ENCODE measurements at regions not wholly inside any gene's neighbourhood (a gene's known extent, or its start where the extent isn't known, plus 50 kb on each side); places are given as distances from the start of the nearest gene placed in this dataset.

DNA sequence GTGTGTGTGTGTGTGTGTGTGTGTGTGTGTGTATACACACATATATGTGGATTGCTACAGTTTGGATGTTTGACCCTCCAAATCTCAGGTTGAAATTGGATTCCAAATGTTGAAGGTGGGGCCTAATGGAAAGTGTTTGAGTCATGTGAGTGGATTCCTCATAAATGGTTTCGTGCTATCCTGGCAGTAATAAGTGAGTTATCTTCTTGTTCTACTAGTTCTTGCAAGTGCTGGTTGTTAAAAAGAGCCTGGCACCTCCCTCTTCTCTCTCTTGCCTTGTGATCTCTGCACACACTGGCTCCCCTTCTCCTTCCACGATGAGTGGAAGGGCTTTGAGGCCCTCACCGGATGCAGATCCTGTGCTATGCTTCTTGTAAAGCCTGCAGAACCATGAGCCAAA is 344.1 kb downstream of the SH2D1A start:
- H3K36me3 ChIP-seq (ENCODE audit: control insufficient read depth in 2 of 3, insufficient read depth in 3 of 3, low read length in 3 of 3): no peaks in the 10 kb centered on the region
- H3K9ac ChIP-seq (ENCODE audit: low read length in 3 of 3): no peak overlapping the region
- no peaks in the 10 kb centered on the region for H3K9me3 ChIP-seq (ENCODE audit: control insufficient read depth in 2 of 3, insufficient read depth in 1 of 3, low read length in 3 of 3)
- H3K4me1 ChIP-seq (ENCODE audit: control insufficient read depth in 2 of 3, insufficient read depth in 2 of 3, low read depth in 1 of 3, low read length in 3 of 3): no peaks in the 10 kb centered on the region
- no peak overlapping the region for H3K4me3 ChIP-seq (ENCODE audit: low read length in 3 of 3)
- intact Hi-C loops (cut with DNase I): no loop called here
- TF ChIP-seq, protein P1, sequence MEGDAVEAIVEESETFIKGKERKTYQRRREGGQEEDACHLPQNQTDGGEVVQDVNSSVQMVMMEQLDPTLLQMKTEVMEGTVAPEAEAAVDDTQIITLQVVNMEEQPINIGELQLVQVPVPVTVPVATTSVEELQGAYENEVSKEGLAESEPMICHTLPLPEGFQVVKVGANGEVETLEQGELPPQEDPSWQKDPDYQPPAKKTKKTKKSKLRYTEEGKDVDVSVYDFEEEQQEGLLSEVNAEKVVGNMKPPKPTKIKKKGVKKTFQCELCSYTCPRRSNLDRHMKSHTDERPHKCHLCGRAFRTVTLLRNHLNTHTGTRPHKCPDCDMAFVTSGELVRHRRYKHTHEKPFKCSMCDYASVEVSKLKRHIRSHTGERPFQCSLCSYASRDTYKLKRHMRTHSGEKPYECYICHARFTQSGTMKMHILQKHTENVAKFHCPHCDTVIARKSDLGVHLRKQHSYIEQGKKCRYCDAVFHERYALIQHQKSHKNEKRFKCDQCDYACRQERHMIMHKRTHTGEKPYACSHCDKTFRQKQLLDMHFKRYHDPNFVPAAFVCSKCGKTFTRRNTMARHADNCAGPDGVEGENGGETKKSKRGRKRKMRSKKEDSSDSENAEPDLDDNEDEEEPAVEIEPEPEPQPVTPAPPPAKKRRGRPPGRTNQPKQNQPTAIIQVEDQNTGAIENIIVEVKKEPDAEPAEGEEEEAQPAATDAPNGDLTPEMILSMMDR (IDR thresholded peaks at IDR 0.05; ENCODE audit: borderline replicate concordance, extremely low read depth, insufficient read depth): no peak
- H3K27ac ChIP-seq (ENCODE audit: low read depth in 2 of 2, low read length in 2 of 2): no peak overlapping the region
- FAIRE-seq (no peak), DNase-seq (no peak)
- H3K27me3 ChIP-seq (ENCODE audit: control insufficient read depth, insufficient read depth, low read length): no peaks in the 10 kb centered on the region

DNA sequence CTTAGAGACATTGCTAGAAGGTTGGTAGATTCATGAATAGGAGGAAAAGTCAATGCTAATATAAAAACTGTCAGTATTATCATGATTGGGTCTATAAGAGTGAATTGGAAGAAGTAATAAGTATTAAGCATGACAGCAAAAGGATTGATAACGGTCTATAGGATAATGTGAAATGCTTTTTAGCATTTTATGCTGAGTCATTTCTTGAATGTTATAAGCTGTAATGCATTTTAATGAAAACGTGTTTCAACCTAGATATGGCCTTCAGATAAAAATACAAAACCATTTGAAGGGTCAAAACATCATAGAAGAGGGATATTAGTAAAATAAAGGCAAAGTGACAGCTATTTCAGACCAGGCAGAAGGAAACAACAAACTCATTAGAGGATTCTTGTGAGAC is 353.5 kb downstream of the SH2D1A start:
- no peak overlapping the region for H3K4me3 ChIP-seq (ENCODE audit: low read length in 3 of 3)
- intact Hi-C loops (cut with DNase I): no loop called here
- H3K27ac ChIP-seq (ENCODE audit: low read depth in 2 of 2, low read length in 2 of 2): no peak overlapping the region
- no peaks in the 10 kb centered on the region for H3K9me3 ChIP-seq (ENCODE audit: control insufficient read depth in 2 of 3, insufficient read depth in 1 of 3, low read length in 3 of 3)
- DNase-seq (no peak), FAIRE-seq (no peak)
- no peaks in the 10 kb centered on the region for H3K27me3 ChIP-seq (ENCODE audit: control insufficient read depth, insufficient read depth, low read length)
- H3K4me1 ChIP-seq (ENCODE audit: control insufficient read depth in 2 of 3, insufficient read depth in 2 of 3, low read depth in 1 of 3, low read length in 3 of 3): no peaks in the 10 kb centered on the region
- no peak overlapping the region for H3K9ac ChIP-seq (ENCODE audit: low read length in 3 of 3)
- no peaks in the 10 kb centered on the region for H3K36me3 ChIP-seq (ENCODE audit: control insufficient read depth in 2 of 3, insufficient read depth in 3 of 3, low read length in 3 of 3)
- TF ChIP-seq, protein P1 (IDR thresholded peaks at IDR 0.05; ENCODE audit: borderline replicate concordance, extremely low read depth, insufficient read depth): no peak

DNA sequence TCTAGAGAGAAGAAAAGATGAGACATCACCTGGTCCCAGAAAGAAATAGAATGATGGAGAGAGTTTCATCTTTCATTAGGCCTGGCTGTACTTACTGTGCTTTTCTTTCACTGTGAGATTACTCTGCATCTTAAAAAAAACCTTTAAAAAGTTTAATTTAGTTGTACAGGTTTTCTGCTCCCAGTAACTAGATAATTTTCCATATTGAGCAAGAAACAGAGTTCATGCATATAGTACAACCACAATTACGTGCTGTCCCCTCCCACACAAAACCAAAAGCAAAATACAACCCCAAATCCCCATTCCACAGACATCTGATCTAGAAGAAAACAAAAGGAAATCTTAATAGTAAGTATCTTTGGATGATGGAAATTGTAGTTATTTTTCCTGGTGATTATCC is 371.2 kb downstream of the SH2D1A start:
- Histone ChIP-seq H3K27ac (ENCODE audit: low read depth in 2 of 2, low read length in 2 of 2) (no peak overlapping the region), H3K4me1 (ENCODE audit: control insufficient read depth in 2 of 3, insufficient read depth in 2 of 3, low read depth in 1 of 3, low read length in 3 of 3) (no peaks in the 10 kb centered on the region), H3K9ac (ENCODE audit: low read length in 3 of 3) (no peak overlapping the region), H3K36me3 (ENCODE audit: control insufficient read depth in 2 of 3, insufficient read depth in 3 of 3, low read length in 3 of 3) (no peaks in the 10 kb centered on the region), H3K9me3 (ENCODE audit: control insufficient read depth in 2 of 3, insufficient read depth in 1 of 3, low read length in 3 of 3) (no peaks in the 10 kb centered on the region), H3K4me3 (ENCODE audit: low read length in 3 of 3) (no peak overlapping the region), H3K27me3 (ENCODE audit: control insufficient read depth, insufficient read depth, low read length) (no peaks in the 10 kb centered on the region)
- intact Hi-C loops (cut with DNase I): no loop called here
- no peak for FAIRE-seq
- TF ChIP-seq, protein P1 (IDR thresholded peaks at IDR 0.05; ENCODE audit: borderline replicate concordance, extremely low read depth, insufficient read depth): no peak
- DNase-seq: no peak

DNA sequence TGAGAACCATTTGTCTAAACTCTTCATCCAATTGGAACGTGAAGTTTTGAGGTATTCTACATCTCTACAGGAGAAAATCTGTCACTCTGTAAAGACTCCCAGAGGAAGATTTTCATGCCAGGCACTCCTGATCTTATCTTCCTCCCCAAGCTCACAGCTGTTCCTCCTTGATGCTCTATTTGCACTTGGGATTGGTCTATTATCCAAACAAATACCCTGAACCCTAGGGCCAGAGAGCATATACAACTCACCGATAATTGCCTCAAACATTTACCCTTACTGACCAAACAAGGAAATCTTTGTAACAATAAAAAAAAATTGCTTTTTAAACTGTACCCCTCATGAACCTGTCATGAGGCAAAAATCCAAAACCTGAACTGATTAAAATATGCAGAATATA is 372.7 kb downstream of the SH2D1A start:
- H3K4me3 ChIP-seq (ENCODE audit: low read length in 3 of 3): no peak overlapping the region
- intact Hi-C loops (cut with DNase I): no loop called here
- H3K27ac ChIP-seq (ENCODE audit: low read depth in 2 of 2, low read length in 2 of 2): no peak overlapping the region
- H3K9ac ChIP-seq (ENCODE audit: low read length in 3 of 3): no peak overlapping the region
- no peaks in the 10 kb centered on the region for H3K36me3 ChIP-seq (ENCODE audit: control insufficient read depth in 2 of 3, insufficient read depth in 3 of 3, low read length in 3 of 3)
- H3K4me1 ChIP-seq (ENCODE audit: control insufficient read depth in 2 of 3, insufficient read depth in 2 of 3, low read depth in 1 of 3, low read length in 3 of 3): no peaks in the 10 kb centered on the region
- TF ChIP-seq, protein P1 (IDR thresholded peaks at IDR 0.05; ENCODE audit: borderline replicate concordance, extremely low read depth, insufficient read depth): no peak
- FAIRE-seq (no peak), DNase-seq (no peak)
- no peaks in the 10 kb centered on the region for H3K27me3 ChIP-seq (ENCODE audit: control insufficient read depth, insufficient read depth, low read length)
- H3K9me3 ChIP-seq (ENCODE audit: control insufficient read depth in 2 of 3, insufficient read depth in 1 of 3, low read length in 3 of 3): no peaks in the 10 kb centered on the region

Data from kidney (tissue), 13 donors.